Astrocyte (in vitro differentiated cells and primary cell): ENCODE measurements at regions not wholly inside any gene's neighbourhood (a gene's known extent, or its start where the extent isn't known, plus 50 kb on each side); places are given as distances from the start of the nearest gene placed in this dataset.

Experiments
- DNase-seq: peaks from one replicate; pipeline ENCODE4 v3.0.0-alpha.2; 2010; ENCODE audit warnings: low read depth
- FAIRE-seq: peaks from 2 replicates; lab custom pipeline; 2011; peaks lifted over from hg19 to GRCh38; lab: Jason Lieb, UNC
- H2AFZ ChIP-seq: 2 replicates; pipeline ENCODE4 v1.6.0; 2012; ENCODE audit warnings: low read depth, low read length, inconsistent platforms
- H3K27ac ChIP-seq: 2 replicates; pipeline ENCODE4 v1.5.1; 2011; ENCODE audit warnings: low read depth, low read length, inconsistent platforms
- H3K27me3 ChIP-seq: 2 replicates; pipeline ENCODE4 v1.6.0; 2011; ENCODE audit warnings: low read length, inconsistent platforms; ENCODE audit not compliant: insufficient read depth
- H3K36me3 ChIP-seq: 2 replicates; pipeline ENCODE4 v1.5.1; 2011; ENCODE audit warnings: low read length, inconsistent platforms; ENCODE audit not compliant: insufficient read depth
- H3K4me1 ChIP-seq: 2 replicates; pipeline ENCODE4 v1.5.1; 2011; ENCODE audit warnings: low read length, inconsistent platforms; ENCODE audit not compliant: insufficient read depth
- H3K4me2 ChIP-seq: 2 replicates; pipeline ENCODE4 v1.6.0; 2012; ENCODE audit warnings: low read length, inconsistent platforms
- H3K4me3 ChIP-seq: 2 replicates; pipeline ENCODE4 v1.5.1; 2011; ENCODE audit warnings: low read depth, mild to moderate bottlenecking, low read length, inconsistent platforms; ENCODE audit not compliant: insufficient read depth
- H3K79me2 ChIP-seq: 2 replicates; pipeline ENCODE4 v1.6.0; 2012; ENCODE audit warnings: mild to moderate bottlenecking, low read length, inconsistent platforms; ENCODE audit not compliant: insufficient read depth
- H3K9ac ChIP-seq: 2 replicates; pipeline ENCODE4 v1.6.0; 2012; ENCODE audit warnings: mild to moderate bottlenecking, low read length, inconsistent platforms
- H3K9me3 ChIP-seq: 2 replicates; pipeline ENCODE4 v1.5.1; 2012; ENCODE audit warnings: low read depth, mild to moderate bottlenecking, low read length, inconsistent platforms; ENCODE audit not compliant: insufficient read depth
- H4K20me1 ChIP-seq: 2 replicates; pipeline ENCODE4 v1.6.0; 2012; ENCODE audit warnings: low read length, inconsistent platforms; ENCODE audit not compliant: insufficient read depth
- H3K27ac Mint-ChIP-seq: one replicate; pipeline ENCODE4 v1.8.0; 2021; ENCODE audit warnings: mild to moderate bottlenecking, mixed read lengths; ENCODE audit not compliant: unreplicated experiment
- H3K27me3 Mint-ChIP-seq: one replicate; pipeline ENCODE4 v1.8.0; 2021; ENCODE audit warnings: low read depth, mixed read lengths; ENCODE audit not compliant: unreplicated experiment
- H3K36me3 Mint-ChIP-seq: one replicate; pipeline ENCODE4 v1.8.0; 2021; ENCODE audit warnings: low read depth, mixed read lengths; ENCODE audit not compliant: unreplicated experiment
- H3K4me1 Mint-ChIP-seq: one replicate; pipeline ENCODE4 v1.8.0; 2021; ENCODE audit warnings: low read depth, mixed read lengths; ENCODE audit not compliant: unreplicated experiment
- H3K4me3 Mint-ChIP-seq: one replicate; pipeline ENCODE4 v1.8.0; 2021; ENCODE audit warnings: mild to moderate bottlenecking, moderate library complexity, mixed read lengths; ENCODE audit not compliant: unreplicated experiment
- H3K9me3 Mint-ChIP-seq: one replicate; pipeline ENCODE4 v1.8.0; 2021; ENCODE audit warnings: mild to moderate bottlenecking, mixed read lengths; ENCODE audit not compliant: unreplicated experiment
- CTCF ChIP-seq: IDR thresholded peaks from 2 replicates; pipeline ENCODE4 v1.5.1; 2011; ENCODE audit warnings: low read depth, mild to moderate bottlenecking, inconsistent platforms, low read length, moderate library complexity; ENCODE audit not compliant: insufficient read depth
- EZH2 ChIP-seq: IDR thresholded peaks from 2 replicates; pipeline ENCODE4 v1.6.1; 2012; ENCODE audit warnings: mild to moderate bottlenecking, low read length, inconsistent platforms; ENCODE audit not compliant: insufficient read depth

- no peak overlapping the region for H2AFZ ChIP-seq
- Mint-ChIP-seq H3K36me3 (no peaks in the 10 kb centered on the region), H3K4me3 (no peak overlapping the region), H3K4me1 (no peaks in the 10 kb centered on the region), H3K9me3 (no peaks in the 10 kb centered on the region), H3K27ac (no peak overlapping the region), H3K27me3 (peaks cover 41% of the 10 kb centered on the region)
- no peak overlapping the region for H3K4me2 ChIP-seq
- H3K9me3 ChIP-seq = no peaks in the 10 kb centered on the region
- DNase-seq (no peak), FAIRE-seq (no peak)
- H3K4me3 ChIP-seq = no peak overlapping the region
- H3K27me3 ChIP-seq = no peaks in the 10 kb centered on the region
- H3K36me3 ChIP-seq = no peaks in the 10 kb centered on the region
- no peaks in the 10 kb centered on the region for H3K4me1 ChIP-seq
- no peak for TF ChIP-seq CTCF
- TF ChIP-seq EZH2 = no peak
- H3K79me2 ChIP-seq = no peaks in the 10 kb centered on the region
- H3K27ac ChIP-seq = no peak overlapping the region
- no peak overlapping the region for H3K9ac ChIP-seq
- no peaks in the 10 kb centered on the region for H4K20me1 ChIP-seq
Measured at GRCh38 chr12:131577766-131578165, 133.1 kb upstream of the SFSWAP start.

- Histone ChIP-seq H3K27me3 (no peaks in the 10 kb centered on the region), H3K9me3 (no peaks in the 10 kb centered on the region), H3K79me2 (no peaks in the 10 kb centered on the region), H4K20me1 (no peaks in the 10 kb centered on the region), H3K36me3 (no peaks in the 10 kb centered on the region), H3K27ac (no peak overlapping the region), H3K9ac (no peak overlapping the region), H3K4me3 (no peak overlapping the region), H3K4me2 (no peak overlapping the region), H2AFZ (no peak overlapping the region), H3K4me1 (no peaks in the 10 kb centered on the region)
- TF ChIP-seq EZH2 = no peak
- TF ChIP-seq CTCF = no peak
- H3K27me3 Mint-ChIP-seq = peaks cover 41% of the 10 kb centered on the region
- H3K36me3 Mint-ChIP-seq = no peaks in the 10 kb centered on the region
- H3K4me1 Mint-ChIP-seq = no peaks in the 10 kb centered on the region
- no peak overlapping the region for H3K4me3 Mint-ChIP-seq
- no peaks in the 10 kb centered on the region for H3K9me3 Mint-ChIP-seq
- DNase-seq (no peak), FAIRE-seq (no peak)
- no peak overlapping the region for H3K27ac Mint-ChIP-seq
Measured at GRCh38 chr12:131578828-131579470, 131.9 kb upstream of the SFSWAP start.

GRCh38 chr12:131583090-131583712 is 127.7 kb upstream of the SFSWAP start:
- Histone ChIP-seq H2AFZ (no peak overlapping the region), H3K9me3 (peaks cover 10% of the 10 kb centered on the region), H3K4me2 (no peak overlapping the region), H3K27ac (no peak overlapping the region), H3K4me1 (no peaks in the 10 kb centered on the region), H3K36me3 (no peaks in the 10 kb centered on the region), H3K4me3 (no peak overlapping the region), H3K79me2 (no peaks in the 10 kb centered on the region), H4K20me1 (no peaks in the 10 kb centered on the region), H3K27me3 (no peaks in the 10 kb centered on the region), H3K9ac (no peak overlapping the region)
- no peak for FAIRE-seq
- Mint-ChIP-seq H3K27me3 (peaks cover 28% of the 10 kb centered on the region), H3K9me3 (no peaks in the 10 kb centered on the region), H3K27ac (no peak overlapping the region), H3K4me3 (no peak overlapping the region), H3K4me1 (no peaks in the 10 kb centered on the region), H3K36me3 (no peaks in the 10 kb centered on the region)
- TF ChIP-seq EZH2 = no peak
- TF ChIP-seq CTCF = no peak
- DNase-seq = no peak
